Nephron (organoid): ENCODE measurements at regions not wholly inside any gene's neighbourhood (a gene's known extent, or its start where the extent isn't known, plus 50 kb on each side); places are given as distances from the start of the nearest gene placed in this dataset.

Source experiments
- H3K27ac Mint-ChIP-seq, 3 experiments: 2 replicates each; pipeline ENCODE4 v1.8.0; 2020; ENCODE audit warnings: mixed read lengths in 3 of 3, mild to moderate bottlenecking in 2 of 3, moderate library complexity in 1 of 3
- H3K27me3 Mint-ChIP-seq: 2 replicates; pipeline ENCODE4 v1.8.0; 2021; ENCODE audit warnings: low read depth, mild to moderate bottlenecking, moderate library complexity, mixed read lengths
- H3K36me3 Mint-ChIP-seq: 2 replicates; pipeline ENCODE4 v1.8.0; 2020; ENCODE audit warnings: low read depth, mixed read lengths
- H3K4me1 Mint-ChIP-seq: 2 replicates; pipeline ENCODE4 v1.8.0; 2020; ENCODE audit warnings: mixed read lengths
- H3K4me3 Mint-ChIP-seq, 3 experiments: 2 replicates each; pipeline ENCODE4 v1.8.0; 2020; ENCODE audit warnings: mild to moderate bottlenecking in 3 of 3, mixed read lengths in 3 of 3, moderate library complexity in 2 of 3
- H3K9me3 Mint-ChIP-seq: 2 replicates; pipeline ENCODE4 v1.8.0; 2020; ENCODE audit warnings: mixed read lengths
- TF ChIP-seq, protein P1 (sequence below), 3 experiments: fragments of 200-600 bp; sonication (generic); IDR thresholded peaks; one replicate each; pipeline ENCODE4 v1.5.0; 2021; ENCODE audit warnings: antibody characterized with exemption in 3 of 3; ENCODE audit not compliant: unreplicated experiment in 3 of 3

DNA sequence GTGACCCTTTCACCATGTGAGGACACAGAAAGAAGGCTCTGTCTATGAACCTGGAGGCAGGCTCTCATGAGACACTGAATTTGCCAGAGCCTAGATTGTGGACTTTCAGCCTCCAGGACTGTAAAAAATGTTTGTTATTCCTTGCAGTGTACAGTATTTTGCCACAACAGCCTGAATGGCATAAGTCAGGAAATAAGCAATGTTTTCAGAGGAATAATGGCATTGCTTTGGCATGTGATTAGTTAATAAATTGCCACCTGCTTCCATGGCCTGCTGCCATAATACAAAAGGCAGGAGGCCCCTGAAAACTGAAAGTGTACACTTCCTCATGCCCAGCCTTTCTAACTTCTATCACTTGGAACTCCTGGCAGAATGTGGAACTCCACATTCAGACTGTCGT, 408.1 kb downstream of the GADD45G start:
- Mint-ChIP-seq H3K27ac (no peak overlapping the region), H3K27me3 (peaks cover 13% of the 10 kb centered on the region), H3K36me3 (no peaks in the 10 kb centered on the region), H3K4me1 (peaks cover 23% of the 10 kb centered on the region), H3K9me3 (no peaks in the 10 kb centered on the region), H3K4me3 (no peak overlapping the region)
- TF ChIP-seq, protein P1, sequence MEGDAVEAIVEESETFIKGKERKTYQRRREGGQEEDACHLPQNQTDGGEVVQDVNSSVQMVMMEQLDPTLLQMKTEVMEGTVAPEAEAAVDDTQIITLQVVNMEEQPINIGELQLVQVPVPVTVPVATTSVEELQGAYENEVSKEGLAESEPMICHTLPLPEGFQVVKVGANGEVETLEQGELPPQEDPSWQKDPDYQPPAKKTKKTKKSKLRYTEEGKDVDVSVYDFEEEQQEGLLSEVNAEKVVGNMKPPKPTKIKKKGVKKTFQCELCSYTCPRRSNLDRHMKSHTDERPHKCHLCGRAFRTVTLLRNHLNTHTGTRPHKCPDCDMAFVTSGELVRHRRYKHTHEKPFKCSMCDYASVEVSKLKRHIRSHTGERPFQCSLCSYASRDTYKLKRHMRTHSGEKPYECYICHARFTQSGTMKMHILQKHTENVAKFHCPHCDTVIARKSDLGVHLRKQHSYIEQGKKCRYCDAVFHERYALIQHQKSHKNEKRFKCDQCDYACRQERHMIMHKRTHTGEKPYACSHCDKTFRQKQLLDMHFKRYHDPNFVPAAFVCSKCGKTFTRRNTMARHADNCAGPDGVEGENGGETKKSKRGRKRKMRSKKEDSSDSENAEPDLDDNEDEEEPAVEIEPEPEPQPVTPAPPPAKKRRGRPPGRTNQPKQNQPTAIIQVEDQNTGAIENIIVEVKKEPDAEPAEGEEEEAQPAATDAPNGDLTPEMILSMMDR (IDR thresholded peaks at IDR 0.05; ENCODE audit: unreplicated experiment in 3 of 3), result no peak

DNA sequence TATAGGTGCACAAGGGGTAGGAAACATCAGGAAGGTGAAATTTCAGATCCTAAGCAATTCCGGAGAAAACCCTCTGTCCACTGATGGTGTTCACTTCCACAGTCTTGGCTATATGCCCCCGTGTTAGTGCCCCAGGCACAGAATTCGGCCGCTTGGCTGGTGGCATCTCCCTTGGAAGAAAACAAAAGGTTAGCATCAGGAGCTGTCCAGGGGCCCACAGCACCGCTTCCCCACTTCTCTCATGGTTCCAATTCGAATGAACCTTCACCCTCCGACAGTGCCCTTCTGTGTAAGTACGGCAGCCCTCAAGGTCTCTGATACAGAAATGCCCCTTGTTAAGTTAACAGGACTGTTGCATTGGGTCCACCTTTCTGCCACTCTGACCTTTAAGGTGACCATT, 409.0 kb downstream of the GADD45G start:
- Mint-ChIP-seq H3K36me3 (no peaks in the 10 kb centered on the region), H3K4me3 (no peak overlapping the region), H3K9me3 (no peaks in the 10 kb centered on the region), H3K27me3 (peaks cover 13% of the 10 kb centered on the region), H3K27ac (no peak overlapping the region), H3K4me1 (peaks cover 15% of the 10 kb centered on the region)
- TF ChIP-seq, protein P1 (IDR thresholded peaks at IDR 0.05; ENCODE audit: unreplicated experiment in 3 of 3), result no peak

DNA sequence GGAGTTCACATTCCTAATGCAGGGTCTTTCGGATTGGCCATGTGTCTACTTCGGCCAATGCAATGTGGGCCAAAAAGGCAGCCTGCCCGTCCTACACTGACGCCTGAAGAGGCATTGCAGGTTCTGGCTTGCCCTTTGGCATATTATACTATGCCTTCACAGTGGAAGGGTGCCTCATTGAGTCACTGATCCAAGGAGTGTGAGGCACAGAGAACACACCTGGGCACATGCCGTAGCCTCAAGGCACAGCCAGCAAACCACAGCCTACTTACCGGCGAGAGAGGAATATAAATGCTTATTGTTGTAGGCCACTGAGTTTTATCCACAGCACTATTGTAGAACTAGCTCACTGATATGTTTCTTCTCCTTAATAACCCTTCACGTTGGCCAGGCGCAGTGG, 409.6 kb downstream of the GADD45G start:
- Mint-ChIP-seq H3K4me3 (no peak overlapping the region), H3K36me3 (no peaks in the 10 kb centered on the region), H3K4me1 (peaks cover 8% of the 10 kb centered on the region), H3K27me3 (peaks cover 13% of the 10 kb centered on the region), H3K9me3 (no peaks in the 10 kb centered on the region), H3K27ac (no peak overlapping the region)
- TF ChIP-seq, protein P1 (IDR thresholded peaks at IDR 0.05; ENCODE audit: unreplicated experiment in 3 of 3), result no peak

DNA sequence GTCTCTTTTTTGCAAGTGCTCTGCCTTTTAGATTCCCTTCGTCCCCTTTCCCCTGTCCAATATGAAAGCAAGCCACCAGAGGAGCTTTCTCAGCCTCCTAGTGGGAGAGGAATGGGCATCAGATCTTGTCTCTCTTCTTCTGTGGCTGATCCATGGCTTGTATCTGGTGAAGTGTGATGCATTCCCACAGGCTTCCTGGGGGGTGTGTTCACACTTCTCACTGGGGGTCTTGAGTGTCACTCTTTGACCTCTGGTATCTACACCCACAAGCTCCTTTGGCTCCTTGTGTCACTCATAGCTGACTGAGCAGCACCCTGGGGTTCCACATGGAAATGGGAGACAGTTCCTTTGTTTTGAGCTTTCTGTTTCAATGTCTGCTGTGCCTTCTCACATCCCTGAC, 411.5 kb downstream of the GADD45G start:
- peaks cover 4% of the 10 kb centered on the region for H3K4me1 Mint-ChIP-seq
- no peak overlapping the region for H3K27ac Mint-ChIP-seq
- TF ChIP-seq, protein P1 (IDR thresholded peaks at IDR 0.05; ENCODE audit: unreplicated experiment in 3 of 3), result no peak
- H3K36me3 Mint-ChIP-seq, result no peaks in the 10 kb centered on the region
- no peaks in the 10 kb centered on the region for H3K9me3 Mint-ChIP-seq
- peaks cover 16% of the 10 kb centered on the region for H3K27me3 Mint-ChIP-seq
- H3K4me3 Mint-ChIP-seq, result no peak overlapping the region

DNA sequence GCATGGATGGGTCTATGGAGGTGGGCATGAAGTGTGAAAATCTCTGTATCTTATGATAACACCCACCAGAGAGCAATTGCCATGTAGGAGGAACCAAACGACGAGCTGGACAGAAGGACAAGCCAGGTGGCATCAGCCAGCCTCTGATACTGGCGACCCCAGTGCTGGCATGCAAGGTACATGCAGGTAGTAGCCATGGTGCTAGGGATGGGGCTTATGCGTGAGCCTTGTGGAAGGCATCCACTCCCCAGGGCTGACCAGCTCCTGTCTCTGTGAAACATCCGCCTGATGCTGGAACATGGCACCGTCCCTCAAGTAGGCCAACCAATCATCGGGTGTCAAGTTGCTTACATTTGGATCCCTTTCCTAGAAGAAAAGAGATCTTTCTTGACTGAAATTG, 412.9 kb downstream of the GADD45G start:
- no peak overlapping the region for H3K4me3 Mint-ChIP-seq
- TF ChIP-seq, protein P1 (IDR thresholded peaks at IDR 0.05; ENCODE audit: unreplicated experiment in 3 of 3), result no peak
- peaks cover 4% of the 10 kb centered on the region for H3K4me1 Mint-ChIP-seq
- no peak overlapping the region for H3K27ac Mint-ChIP-seq
- H3K9me3 Mint-ChIP-seq, result peaks cover 2% of the 10 kb centered on the region
- H3K36me3 Mint-ChIP-seq, result no peaks in the 10 kb centered on the region
- peaks cover 16% of the 10 kb centered on the region for H3K27me3 Mint-ChIP-seq

DNA sequence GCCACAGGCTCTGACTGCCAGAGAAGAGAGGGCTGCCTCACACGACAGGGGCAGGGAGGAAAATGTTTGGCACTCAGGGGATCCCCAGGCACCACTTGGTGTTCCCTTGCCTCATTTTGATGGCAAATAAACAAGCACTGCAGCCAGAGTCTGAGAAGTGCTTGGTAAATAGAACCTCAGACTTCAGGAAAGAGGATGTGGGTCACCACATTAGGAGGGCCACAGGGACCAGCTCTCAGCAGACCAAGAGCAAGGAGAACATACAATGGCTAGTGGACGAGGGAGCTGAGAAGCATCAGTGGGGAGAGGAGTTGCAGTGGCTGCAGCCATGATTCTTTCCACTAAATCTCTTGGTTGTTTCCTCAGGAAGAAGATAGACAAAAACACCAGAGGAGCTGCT, 413.9 kb downstream of the GADD45G start:
- Mint-ChIP-seq H3K4me1 (no peaks in the 10 kb centered on the region), H3K36me3 (no peaks in the 10 kb centered on the region), H3K27ac (no peak overlapping the region), H3K4me3 (no peak overlapping the region), H3K9me3 (peaks cover 3% of the 10 kb centered on the region), H3K27me3 (peaks cover 16% of the 10 kb centered on the region)
- TF ChIP-seq, protein P1 (IDR thresholded peaks at IDR 0.05; ENCODE audit: unreplicated experiment in 3 of 3), result no peak
